ENCODE measurements at regions not wholly inside any gene's neighbourhood (a gene's known extent, or its start where the extent isn't known, plus 50 kb on each side); places are given as distances from the start of the nearest gene placed in this dataset.

GRCh38 chr4:136301749-136302495, 1230.4 kb downstream of the PCDH18 start:
- Histone ChIP-seq H3K4me1 (ENCODE audit: control insufficient read depth, insufficient read depth, low read length) (no peaks in the 10 kb centered on the region), H3K9me3 (ENCODE audit: control insufficient read depth in 2 of 2, low read length in 2 of 2) (no peaks in the 10 kb centered on the region), H3K27me3 (ENCODE audit: control insufficient read depth in 1 of 2, insufficient read depth in 2 of 2, low read length in 2 of 2) (no peaks in the 10 kb centered on the region), H3K36me3 (ENCODE audit: control insufficient read depth in 2 of 2, insufficient read depth in 2 of 2, low read length in 2 of 2) (no peaks in the 10 kb centered on the region), H3K9ac (ENCODE audit: low read length in 2 of 2) (no peak overlapping the region), H3K27ac (ENCODE audit: low read length) (no peak overlapping the region), H3K4me3 (ENCODE audit: low read length in 2 of 2) (no peak overlapping the region)

GRCh38 chr4:136283977-136284376, 1248.3 kb downstream of the PCDH18 start:
- no peaks in the 10 kb centered on the region for H3K27me3 ChIP-seq (ENCODE audit: control insufficient read depth in 1 of 2, insufficient read depth in 2 of 2, low read length in 2 of 2)
- H3K9me3 ChIP-seq (ENCODE audit: control insufficient read depth in 2 of 2, low read length in 2 of 2) = peaks cover 0 to 3% of the 10 kb centered on the region in 2 donors
- H3K9ac ChIP-seq (ENCODE audit: low read length in 2 of 2) = no peak overlapping the region
- no peaks in the 10 kb centered on the region for H3K36me3 ChIP-seq (ENCODE audit: control insufficient read depth in 2 of 2, insufficient read depth in 2 of 2, low read length in 2 of 2)
- no peak overlapping the region for H3K4me3 ChIP-seq (ENCODE audit: low read length in 2 of 2)
- no peaks in the 10 kb centered on the region for H3K4me1 ChIP-seq (ENCODE audit: control insufficient read depth, insufficient read depth, low read length)
- H3K27ac ChIP-seq (ENCODE audit: low read length) = no peak overlapping the region

DNA sequence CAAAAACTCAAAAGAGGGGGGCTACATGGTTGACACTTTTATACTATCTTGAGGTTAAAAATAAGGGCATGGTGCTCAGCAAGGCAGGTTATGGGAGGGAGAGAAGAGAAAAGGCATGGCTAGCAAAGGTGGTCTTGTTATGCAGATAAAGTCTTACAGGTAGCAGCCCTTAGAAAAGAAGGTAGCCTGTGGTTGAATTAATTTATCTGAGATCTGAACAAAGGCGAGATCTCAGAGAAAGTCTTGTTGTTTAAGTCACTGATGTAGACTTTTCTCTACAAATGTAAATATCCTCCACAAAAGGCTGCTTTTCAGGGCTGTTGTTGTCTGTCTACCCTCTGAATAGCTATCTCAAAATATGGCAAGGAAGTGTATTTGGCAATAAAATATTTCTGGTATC, 1250.4 kb downstream of the PCDH18 start:
- Histone ChIP-seq H3K27me3 (ENCODE audit: control insufficient read depth in 1 of 2, insufficient read depth in 2 of 2, low read length in 2 of 2) (no peaks in the 10 kb centered on the region), H3K4me3 (ENCODE audit: low read length in 2 of 2) (no peak overlapping the region), H3K9ac (ENCODE audit: low read length in 2 of 2) (no peak overlapping the region), H3K36me3 (ENCODE audit: control insufficient read depth in 2 of 2, insufficient read depth in 2 of 2, low read length in 2 of 2) (no peaks in the 10 kb centered on the region), H3K27ac (ENCODE audit: low read length) (no peak overlapping the region), H3K4me1 (ENCODE audit: control insufficient read depth, insufficient read depth, low read length) (no peaks in the 10 kb centered on the region), H3K9me3 (ENCODE audit: control insufficient read depth in 2 of 2, low read length in 2 of 2) (peaks cover 0 to 3% of the 10 kb centered on the region in 2 donors)

- Histone ChIP-seq H3K9ac (ENCODE audit: low read length in 2 of 2) (no peak overlapping the region), H3K36me3 (ENCODE audit: control insufficient read depth in 2 of 2, insufficient read depth in 2 of 2, low read length in 2 of 2) (no peaks in the 10 kb centered on the region), H3K9me3 (ENCODE audit: control insufficient read depth in 2 of 2, low read length in 2 of 2) (peaks cover 0 to 3% of the 10 kb centered on the region in 2 donors), H3K4me1 (ENCODE audit: control insufficient read depth, insufficient read depth, low read length) (no peaks in the 10 kb centered on the region), H3K27me3 (ENCODE audit: control insufficient read depth in 1 of 2, insufficient read depth in 2 of 2, low read length in 2 of 2) (no peaks in the 10 kb centered on the region), H3K27ac (ENCODE audit: low read length) (no peak overlapping the region), H3K4me3 (ENCODE audit: low read length in 2 of 2) (no peak overlapping the region)
Observed at GRCh38 chr4:136281307-136281706, 1251.0 kb downstream of the PCDH18 start.

DNA sequence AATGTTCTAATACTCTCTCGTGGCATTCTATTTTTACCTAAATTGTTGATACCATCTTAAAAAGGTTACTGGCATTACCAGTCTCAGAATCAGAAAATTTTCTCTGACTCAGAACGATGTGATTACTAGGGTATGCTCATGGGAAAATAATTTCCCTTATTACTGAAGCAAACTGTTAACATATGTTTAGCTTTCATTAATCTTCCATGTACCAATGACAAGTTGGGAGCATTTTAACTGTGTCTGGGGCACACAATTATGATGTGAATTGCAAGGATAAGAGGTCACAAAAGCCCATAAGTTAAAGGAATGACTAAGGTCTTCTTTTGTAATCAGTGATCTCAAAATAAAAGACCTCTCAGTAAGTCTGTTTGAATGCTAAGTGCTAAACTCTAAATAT, 1254.6 kb downstream of the PCDH18 start:
- H3K36me3 ChIP-seq (ENCODE audit: control insufficient read depth in 2 of 2, insufficient read depth in 2 of 2, low read length in 2 of 2) = no peaks in the 10 kb centered on the region
- H3K27ac ChIP-seq (ENCODE audit: low read length) = no peak overlapping the region
- H3K4me1 ChIP-seq (ENCODE audit: control insufficient read depth, insufficient read depth, low read length) = no peaks in the 10 kb centered on the region
- no peaks in the 10 kb centered on the region for H3K9me3 ChIP-seq (ENCODE audit: control insufficient read depth in 2 of 2, low read length in 2 of 2)
- H3K9ac ChIP-seq (ENCODE audit: low read length in 2 of 2) = no peak overlapping the region
- no peaks in the 10 kb centered on the region for H3K27me3 ChIP-seq (ENCODE audit: control insufficient read depth in 1 of 2, insufficient read depth in 2 of 2, low read length in 2 of 2)
- no peak overlapping the region for H3K4me3 ChIP-seq (ENCODE audit: low read length in 2 of 2)

DNA sequence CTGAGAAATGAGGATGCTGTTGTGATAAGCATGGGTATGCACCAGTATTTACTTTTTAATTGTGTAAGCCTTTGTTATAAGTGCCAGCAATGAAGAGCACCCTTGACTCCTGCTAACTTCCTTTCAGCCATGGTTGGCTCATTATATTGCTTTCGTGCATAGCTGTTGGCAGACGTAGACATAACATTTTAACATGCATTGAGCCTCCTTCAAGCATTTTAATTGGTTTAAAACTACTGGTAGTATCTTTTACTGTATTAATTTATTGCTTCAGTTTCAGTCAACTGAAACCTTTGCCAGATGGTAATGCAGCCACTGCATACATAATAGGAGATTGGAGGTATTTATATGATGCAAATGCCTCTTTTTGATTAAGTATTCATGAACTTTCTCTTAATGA, 1285.4 kb downstream of the PCDH18 start:
- Histone ChIP-seq H3K9ac (ENCODE audit: low read length in 2 of 2) (no peak overlapping the region), H3K27ac (ENCODE audit: low read length) (no peak overlapping the region)

GRCh38 chr4:136241221-136241986, 1290.9 kb downstream of the PCDH18 start:
- no peaks in the 10 kb centered on the region for H3K36me3 ChIP-seq (ENCODE audit: control insufficient read depth in 2 of 2, insufficient read depth in 2 of 2, low read length in 2 of 2)
- H3K27ac ChIP-seq (ENCODE audit: low read length) = no peak overlapping the region
- H3K27me3 ChIP-seq (ENCODE audit: control insufficient read depth in 1 of 2, insufficient read depth in 2 of 2, low read length in 2 of 2) = no peaks in the 10 kb centered on the region
- H3K4me3 ChIP-seq (ENCODE audit: low read length in 2 of 2) = no peak overlapping the region
- no peaks in the 10 kb centered on the region for H3K9me3 ChIP-seq (ENCODE audit: control insufficient read depth in 2 of 2, low read length in 2 of 2)
- H3K4me1 ChIP-seq (ENCODE audit: control insufficient read depth, insufficient read depth, low read length) = no peaks in the 10 kb centered on the region
- H3K9ac ChIP-seq (ENCODE audit: low read length in 2 of 2) = no peak overlapping the region

More for the DNA sequence above, 1285.4 kb downstream of the PCDH18 start:
- Histone ChIP-seq H3K27me3 (ENCODE audit: control insufficient read depth in 1 of 2, insufficient read depth in 2 of 2, low read length in 2 of 2) (no peaks in the 10 kb centered on the region), H3K9me3 (ENCODE audit: control insufficient read depth in 2 of 2, low read length in 2 of 2) (no peaks in the 10 kb centered on the region), H3K4me3 (ENCODE audit: low read length in 2 of 2) (no peak overlapping the region), H3K36me3 (ENCODE audit: control insufficient read depth in 2 of 2, insufficient read depth in 2 of 2, low read length in 2 of 2) (no peaks in the 10 kb centered on the region), H3K4me1 (ENCODE audit: control insufficient read depth, insufficient read depth, low read length) (no peaks in the 10 kb centered on the region)

DNA sequence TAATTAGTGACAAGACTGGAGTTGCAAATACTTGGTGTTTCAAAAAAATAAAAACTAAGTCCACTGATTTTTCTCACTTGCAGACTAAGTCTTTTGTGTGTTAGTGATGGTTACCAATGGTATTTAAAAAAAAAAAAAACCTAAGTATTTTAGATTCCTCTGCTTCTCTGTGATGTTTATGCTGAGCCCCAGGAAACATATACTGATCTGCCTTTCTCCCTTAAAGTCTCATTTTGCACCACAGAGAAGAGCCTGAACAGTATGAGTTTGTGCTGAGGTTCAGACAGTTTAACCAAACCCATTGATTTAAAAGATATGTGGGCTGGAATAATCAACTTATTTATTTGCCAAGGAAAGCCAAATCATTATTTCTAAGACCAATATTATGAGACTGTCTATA, 1305.0 kb downstream of the PCDH18 start:
- Histone ChIP-seq H3K9me3 (ENCODE audit: control insufficient read depth in 2 of 2, low read length in 2 of 2) (no peaks in the 10 kb centered on the region), H3K27ac (ENCODE audit: low read length) (no peak overlapping the region), H3K4me1 (ENCODE audit: control insufficient read depth, insufficient read depth, low read length) (no peaks in the 10 kb centered on the region), H3K4me3 (ENCODE audit: low read length in 2 of 2) (no peak overlapping the region), H3K27me3 (ENCODE audit: control insufficient read depth in 1 of 2, insufficient read depth in 2 of 2, low read length in 2 of 2) (no peaks in the 10 kb centered on the region), H3K9ac (ENCODE audit: low read length in 2 of 2) (no peak overlapping the region), H3K36me3 (ENCODE audit: control insufficient read depth in 2 of 2, insufficient read depth in 2 of 2, low read length in 2 of 2) (no peaks in the 10 kb centered on the region)

DNA sequence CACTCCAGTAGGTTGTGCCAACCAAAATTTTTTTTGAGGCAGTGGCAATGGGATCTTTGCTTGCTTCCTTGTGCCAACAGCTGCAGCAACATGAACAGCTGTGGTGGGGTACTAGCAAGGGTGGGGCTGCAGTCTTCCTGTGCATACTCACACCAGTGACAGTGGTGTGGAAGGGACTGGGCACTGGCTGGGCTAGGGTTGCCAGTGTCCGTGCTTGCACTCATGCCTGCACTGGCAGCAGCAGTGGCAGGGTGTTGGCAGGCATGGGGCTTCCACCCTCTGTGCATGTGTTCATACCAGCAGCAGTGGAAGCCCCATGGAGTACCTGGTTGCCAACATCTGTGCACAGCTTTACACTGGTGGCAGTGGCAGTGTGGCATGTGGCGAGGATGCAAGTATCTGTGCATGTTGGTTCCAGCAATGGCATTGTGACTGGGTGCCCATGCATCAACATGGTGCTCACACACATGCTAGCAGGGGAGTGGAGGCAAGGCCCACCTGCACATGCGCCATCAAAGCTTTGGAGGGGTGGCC, 1312.6 kb downstream of the PCDH18 start:
- no peak overlapping the region for H3K27ac ChIP-seq (ENCODE audit: low read length)
- no peaks in the 10 kb centered on the region for H3K36me3 ChIP-seq (ENCODE audit: control insufficient read depth in 2 of 2, insufficient read depth in 2 of 2, low read length in 2 of 2)
- peaks cover 0 to 4% of the 10 kb centered on the region in 2 donors for H3K9me3 ChIP-seq (ENCODE audit: control insufficient read depth in 2 of 2, low read length in 2 of 2)
- no peaks in the 10 kb centered on the region for H3K4me1 ChIP-seq (ENCODE audit: control insufficient read depth, insufficient read depth, low read length)
- H3K4me3 ChIP-seq (ENCODE audit: low read length in 2 of 2) = no peak overlapping the region
- H3K9ac ChIP-seq (ENCODE audit: low read length in 2 of 2) = no peak overlapping the region
- H3K27me3 ChIP-seq (ENCODE audit: control insufficient read depth in 1 of 2, insufficient read depth in 2 of 2, low read length in 2 of 2) = no peaks in the 10 kb centered on the region

GRCh38 chr4:136203199-136203598, 1329.1 kb downstream of the PCDH18 start:
- no peak overlapping the region for H3K4me3 ChIP-seq (ENCODE audit: low read length in 2 of 2)
- H3K27ac ChIP-seq (ENCODE audit: low read length) = no peak overlapping the region
- no peak overlapping the region for H3K9ac ChIP-seq (ENCODE audit: low read length in 2 of 2)
- no peaks in the 10 kb centered on the region for H3K4me1 ChIP-seq (ENCODE audit: control insufficient read depth, insufficient read depth, low read length)
- no peaks in the 10 kb centered on the region for H3K9me3 ChIP-seq (ENCODE audit: control insufficient read depth in 2 of 2, low read length in 2 of 2)
- H3K27me3 ChIP-seq (ENCODE audit: control insufficient read depth in 1 of 2, insufficient read depth in 2 of 2, low read length in 2 of 2) = no peaks in the 10 kb centered on the region
- H3K36me3 ChIP-seq (ENCODE audit: control insufficient read depth in 2 of 2, insufficient read depth in 2 of 2, low read length in 2 of 2) = no peaks in the 10 kb centered on the region

GRCh38 chr4:136198358-136198757, 1333.9 kb downstream of the PCDH18 start:
- H3K27me3 ChIP-seq (ENCODE audit: control insufficient read depth in 1 of 2, insufficient read depth in 2 of 2, low read length in 2 of 2) = no peaks in the 10 kb centered on the region
- no peaks in the 10 kb centered on the region for H3K36me3 ChIP-seq (ENCODE audit: control insufficient read depth in 2 of 2, insufficient read depth in 2 of 2, low read length in 2 of 2)
- H3K9ac ChIP-seq (ENCODE audit: low read length in 2 of 2) = no peak overlapping the region
- no peak overlapping the region for H3K27ac ChIP-seq (ENCODE audit: low read length)
- no peaks in the 10 kb centered on the region for H3K9me3 ChIP-seq (ENCODE audit: control insufficient read depth in 2 of 2, low read length in 2 of 2)
- H3K4me1 ChIP-seq (ENCODE audit: control insufficient read depth, insufficient read depth, low read length) = no peaks in the 10 kb centered on the region
- no peak overlapping the region for H3K4me3 ChIP-seq (ENCODE audit: low read length in 2 of 2)

Measured in stomach smooth muscle (tissue), 2 donors.